ENCODE measurements at regions not wholly inside any gene's neighbourhood (a gene's known extent, or its start where the extent isn't known, plus 50 kb on each side); places are given as distances from the start of the nearest gene placed in this dataset.

DNA sequence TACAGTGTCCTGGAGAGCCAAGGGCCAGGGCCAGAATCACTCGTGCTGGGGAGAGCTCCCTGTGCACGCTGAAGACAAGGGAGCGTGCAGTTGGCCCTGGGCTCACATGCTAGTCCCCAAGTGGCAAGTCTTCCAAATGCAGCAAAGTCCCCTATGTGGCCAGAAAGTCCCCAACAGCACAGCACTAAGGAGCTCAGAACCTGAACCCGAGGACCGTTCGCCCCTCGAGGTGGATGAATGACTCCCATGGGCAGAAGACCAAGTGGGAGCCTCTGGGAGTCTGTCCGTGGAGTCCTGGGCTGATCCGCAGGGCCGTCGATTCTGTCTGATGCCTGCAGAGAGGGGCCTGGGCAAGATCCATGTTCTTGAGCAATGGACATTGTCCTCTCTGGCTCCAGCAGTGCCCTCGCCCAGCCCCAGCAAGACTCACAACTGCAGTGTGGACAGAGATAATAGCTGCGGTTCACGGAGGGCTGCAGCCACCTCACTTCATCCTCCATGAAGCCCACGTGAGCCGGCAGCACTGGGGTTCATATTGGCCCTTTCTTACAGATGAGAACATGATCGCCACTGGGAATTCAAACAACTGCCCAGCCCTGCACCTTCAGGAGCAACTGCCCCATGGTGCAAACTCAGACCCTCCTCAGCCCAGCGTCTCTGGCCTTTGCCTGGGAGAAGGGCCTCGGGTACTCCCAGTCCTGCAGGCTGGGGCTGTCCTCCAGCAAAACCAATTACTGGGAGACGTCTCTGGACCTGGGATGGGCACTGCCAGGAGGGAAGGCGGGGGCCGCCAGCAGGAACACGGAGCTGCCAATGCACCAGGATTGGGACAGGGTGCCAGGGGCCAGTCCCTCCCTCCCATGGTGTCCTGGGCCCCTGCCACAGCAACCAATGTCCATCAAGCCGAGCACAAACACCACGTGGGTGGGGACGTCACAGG, 243.7 kb downstream of the NPHP4 start:
- no peak for DNase-seq

DNA sequence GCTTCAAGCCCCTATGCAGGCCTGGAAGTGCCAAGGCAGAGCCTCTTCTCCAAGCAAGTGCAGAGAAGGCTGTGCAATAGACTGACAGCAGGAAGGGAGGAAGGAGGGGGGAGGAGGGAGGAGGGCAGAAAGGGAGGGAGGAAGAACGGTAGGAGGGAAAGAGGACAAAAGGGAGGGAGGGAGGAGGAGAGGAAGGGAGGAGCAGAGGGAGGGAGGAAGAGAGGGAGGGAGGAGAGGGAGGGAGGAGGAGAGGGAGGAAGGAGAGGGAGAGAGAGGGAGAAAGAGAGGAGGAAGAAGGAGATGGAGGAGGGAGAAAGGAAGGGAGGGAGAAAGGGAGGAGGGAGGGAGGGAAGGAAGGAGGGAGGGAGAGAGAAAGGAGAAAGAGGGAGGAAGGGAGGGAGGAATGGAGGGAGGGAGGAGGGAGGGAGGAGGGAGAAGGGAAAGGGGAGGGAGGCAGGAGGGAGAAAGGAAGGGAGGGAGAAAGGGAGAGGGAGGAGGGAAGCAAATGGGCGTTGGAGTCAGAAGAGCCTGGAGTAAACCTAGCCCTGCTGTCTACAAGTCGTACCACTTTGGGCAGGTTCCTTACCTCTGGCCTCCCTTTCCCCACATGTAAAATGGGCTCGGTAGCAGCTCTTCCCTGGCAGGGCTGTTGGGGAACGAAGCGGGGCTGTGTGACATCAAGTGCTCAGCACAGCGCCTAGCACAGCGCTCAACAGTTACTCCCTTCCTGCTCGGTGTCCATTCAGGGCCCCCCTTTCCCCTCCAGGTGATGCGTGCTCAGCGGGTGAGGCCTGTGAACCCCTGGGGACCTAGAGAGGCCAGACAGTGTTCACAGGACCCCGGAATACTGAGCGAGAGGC, 244.6 kb downstream of the NPHP4 start:
- no peak for DNase-seq

DNA sequence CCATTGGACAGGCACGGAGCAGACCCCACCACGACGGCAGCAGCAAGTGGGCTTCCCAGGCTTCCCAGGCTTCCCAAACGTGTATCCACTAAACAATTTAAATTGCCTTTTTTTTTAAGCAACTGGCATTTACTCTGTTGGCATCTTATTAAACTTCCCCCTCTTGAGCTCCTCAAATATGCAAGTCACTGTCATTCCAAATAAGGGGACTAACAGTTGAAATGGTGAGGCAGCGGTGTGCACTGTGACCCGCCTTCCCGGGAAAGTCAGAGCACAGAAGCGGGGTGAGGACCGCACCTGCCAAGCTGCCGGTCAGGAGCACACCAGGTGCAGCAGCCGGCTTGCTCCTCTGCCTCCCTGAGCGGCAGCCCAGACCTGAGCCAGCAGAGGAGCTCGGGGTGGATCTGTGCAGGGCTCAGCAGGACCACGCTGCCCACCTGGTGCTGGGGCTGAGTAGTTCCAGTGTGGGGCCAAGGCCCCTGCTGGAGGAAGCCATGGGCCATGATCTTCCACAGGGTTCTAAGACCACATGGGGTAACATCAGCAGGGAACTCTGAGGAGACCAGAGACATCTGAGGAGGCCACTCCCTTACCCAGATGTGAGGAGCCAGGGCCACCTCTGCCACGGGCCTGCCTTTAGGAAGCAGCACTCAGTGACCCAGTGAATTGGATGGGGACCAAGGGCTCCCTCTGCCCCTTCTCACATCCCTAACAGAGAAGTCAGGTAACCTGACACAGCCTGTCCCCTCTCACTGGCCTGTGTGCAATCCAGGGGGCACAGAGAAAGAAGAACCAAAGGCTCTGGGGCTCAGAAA, 245.4 kb downstream of the NPHP4 start:
- no peak for DNase-seq

DNA sequence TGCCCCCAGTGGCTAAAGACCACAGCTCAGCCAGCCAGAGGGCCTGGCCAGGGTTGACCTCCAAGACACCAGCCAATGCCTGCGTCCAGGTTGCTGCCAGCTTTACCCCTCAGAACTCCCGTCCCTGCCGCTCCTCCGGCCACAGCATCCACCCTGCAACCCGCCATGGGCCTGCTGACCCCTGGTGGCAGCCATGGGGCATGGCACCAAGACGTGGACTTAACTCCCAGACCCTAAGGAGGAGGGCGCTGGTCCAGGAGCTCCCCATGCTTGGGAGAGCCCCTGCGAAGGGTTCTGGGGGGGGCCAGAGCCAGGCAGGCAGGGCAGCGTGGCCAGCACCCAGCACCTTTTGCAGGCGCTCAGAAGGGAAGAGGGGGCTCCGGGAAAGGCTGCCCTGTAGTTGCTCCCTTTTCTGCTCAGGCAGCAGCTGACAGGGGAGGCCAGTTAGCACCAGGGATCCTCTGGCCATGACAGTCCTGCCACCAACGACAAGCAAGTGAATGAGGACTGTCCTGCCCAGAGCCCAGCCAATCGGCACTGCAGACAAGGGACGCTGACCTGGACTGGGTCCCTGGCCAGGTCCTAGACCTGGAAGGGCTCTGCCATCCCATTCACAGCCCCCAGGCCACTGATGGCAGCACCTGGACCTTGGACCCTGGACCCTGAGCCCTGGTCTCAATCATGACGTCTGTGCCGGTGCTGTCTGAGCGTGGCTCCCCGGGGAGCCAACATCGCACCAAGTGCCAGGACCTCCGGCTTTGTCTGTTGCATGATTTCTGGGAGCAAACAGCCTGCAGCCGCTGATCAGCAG, 246.2 kb downstream of the NPHP4 start:
- peak; percentile 11 for DNase-seq

DNA sequence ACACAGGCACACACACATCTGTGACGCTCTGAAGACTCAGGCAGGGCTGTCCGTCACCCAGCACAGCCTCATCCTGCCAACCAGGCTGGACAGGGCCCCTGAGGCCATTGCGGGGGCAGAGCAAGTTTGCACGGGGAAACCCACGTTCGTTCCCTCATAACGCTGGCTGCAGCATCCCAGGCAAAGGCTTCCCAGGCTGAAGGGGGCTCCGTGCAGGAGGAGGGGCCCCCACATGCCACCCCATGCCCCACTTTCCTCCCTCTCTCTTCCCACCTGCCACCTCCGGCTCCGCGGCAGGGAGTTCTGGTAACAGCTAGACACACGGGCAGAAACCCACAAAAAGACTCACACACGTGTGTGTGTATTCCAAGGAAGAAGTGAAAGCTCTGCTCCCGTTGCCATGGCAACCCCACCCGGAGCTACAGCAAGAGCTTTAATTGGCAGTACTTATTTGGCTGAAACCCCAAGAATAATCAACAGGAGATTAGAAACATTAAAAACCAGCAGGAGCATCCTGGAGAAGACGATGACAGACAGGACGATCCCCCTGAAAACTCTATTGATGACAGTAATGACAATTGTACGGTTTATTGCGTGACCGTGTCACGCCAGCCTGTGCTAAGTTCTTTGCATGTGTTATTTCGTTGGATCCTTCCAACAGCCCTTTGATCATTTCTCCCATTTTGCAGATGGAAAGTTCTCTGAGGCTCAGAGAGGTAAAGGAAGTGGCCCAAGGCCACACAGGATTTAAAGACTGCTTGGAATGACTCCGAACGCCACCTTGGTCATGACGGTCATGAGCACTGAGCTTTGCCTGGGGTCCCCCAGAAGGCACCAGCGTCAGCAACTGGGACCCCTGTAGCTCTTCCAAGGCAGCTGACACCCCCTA, 247.1 kb downstream of the NPHP4 start:
- DNase-seq, result no peak

DNA sequence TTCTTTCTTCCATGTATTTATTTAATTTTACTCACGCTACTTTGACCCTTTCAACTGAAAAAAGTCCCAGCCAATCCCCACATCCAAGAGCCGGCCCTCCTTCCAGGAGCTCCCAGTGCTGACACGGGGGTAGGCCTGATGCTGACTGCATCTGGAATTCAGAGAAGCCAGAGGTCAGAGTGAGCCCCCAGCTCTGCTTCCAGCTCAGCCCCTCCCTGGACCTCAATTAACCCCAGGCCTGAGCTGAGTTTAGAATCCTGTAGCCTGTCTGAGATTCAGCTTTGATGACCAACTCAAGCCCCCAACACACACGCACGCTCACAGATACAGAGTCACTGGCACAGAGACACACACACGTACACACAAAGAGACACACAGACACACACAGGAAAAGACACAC, 247.9 kb downstream of the NPHP4 start:
- no peak for DNase-seq

DNA sequence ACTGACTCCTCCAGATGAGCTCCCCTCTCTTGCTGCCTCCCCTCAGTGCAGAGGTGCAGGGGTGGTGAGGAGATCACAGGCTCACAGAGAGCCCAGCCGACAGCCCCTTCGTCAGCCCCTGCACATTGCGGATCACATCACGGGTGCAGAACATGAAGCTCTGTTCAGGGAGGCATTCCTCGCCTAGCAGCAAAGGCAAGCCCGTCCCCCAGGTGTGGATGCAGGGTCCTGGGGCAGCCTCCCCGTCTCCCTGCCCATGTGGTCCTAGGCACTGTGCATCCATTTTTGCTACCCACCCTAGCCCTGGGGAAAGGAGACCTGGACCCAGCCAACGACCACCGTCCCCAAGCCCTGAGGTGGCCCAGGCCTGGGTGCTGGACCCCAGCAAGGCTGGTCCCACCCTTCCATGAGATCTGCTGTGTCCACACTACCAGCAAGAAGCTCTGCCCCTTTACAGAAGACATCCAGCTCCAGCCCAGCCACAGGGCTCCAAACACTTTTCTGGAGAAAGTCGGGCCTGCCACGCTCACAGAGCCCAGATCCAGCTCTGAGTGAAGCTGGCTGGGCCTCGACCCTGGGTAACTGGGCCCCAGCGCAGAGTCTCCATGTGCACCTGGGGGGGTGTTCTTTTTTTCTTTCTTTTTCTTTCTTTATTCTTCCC, 248.7 kb downstream of the NPHP4 start:
- DNase-seq, result no peak

DNA sequence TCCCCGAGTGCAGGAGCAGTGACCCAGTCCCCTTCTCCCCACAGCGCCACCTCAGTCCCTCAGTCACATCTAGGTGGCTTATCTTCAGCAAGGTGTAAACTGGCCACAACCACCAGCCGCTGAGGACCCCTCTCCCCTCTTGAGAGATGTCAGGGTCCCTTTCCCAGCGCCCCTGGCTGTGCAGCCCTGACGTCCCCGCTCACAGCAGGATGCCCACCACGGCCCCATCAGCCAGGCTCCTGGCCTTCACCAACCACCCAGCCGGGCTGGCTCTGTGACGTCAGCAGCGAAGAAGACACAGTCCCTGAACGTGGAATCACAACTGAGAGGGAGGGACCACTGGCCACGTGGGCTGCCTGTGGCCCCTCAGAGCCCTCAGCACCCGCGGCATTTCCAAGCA, 249.4 kb downstream of the NPHP4 start:
- DNase-seq, result no peak

DNA sequence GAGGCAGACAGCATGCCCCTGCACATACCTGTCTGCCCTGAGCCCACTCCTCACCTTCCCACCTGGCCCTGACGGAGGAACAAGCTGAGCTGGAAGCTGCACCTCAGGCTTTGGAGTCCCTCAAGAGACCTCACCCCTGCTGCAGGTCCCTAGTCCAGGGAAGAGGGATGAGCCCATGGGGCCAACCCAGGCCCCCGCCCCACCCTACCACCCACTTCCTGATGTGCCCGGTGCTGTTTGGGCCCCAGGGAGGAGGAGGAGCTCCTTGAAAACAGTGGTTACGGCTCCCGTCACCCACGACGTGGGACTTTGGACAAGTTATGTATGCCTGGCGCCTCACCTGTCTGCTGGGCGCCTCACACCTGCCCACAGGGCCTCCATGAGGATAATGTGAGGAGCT, 250.2 kb downstream of the NPHP4 start:
- no peak for DNase-seq

DNA sequence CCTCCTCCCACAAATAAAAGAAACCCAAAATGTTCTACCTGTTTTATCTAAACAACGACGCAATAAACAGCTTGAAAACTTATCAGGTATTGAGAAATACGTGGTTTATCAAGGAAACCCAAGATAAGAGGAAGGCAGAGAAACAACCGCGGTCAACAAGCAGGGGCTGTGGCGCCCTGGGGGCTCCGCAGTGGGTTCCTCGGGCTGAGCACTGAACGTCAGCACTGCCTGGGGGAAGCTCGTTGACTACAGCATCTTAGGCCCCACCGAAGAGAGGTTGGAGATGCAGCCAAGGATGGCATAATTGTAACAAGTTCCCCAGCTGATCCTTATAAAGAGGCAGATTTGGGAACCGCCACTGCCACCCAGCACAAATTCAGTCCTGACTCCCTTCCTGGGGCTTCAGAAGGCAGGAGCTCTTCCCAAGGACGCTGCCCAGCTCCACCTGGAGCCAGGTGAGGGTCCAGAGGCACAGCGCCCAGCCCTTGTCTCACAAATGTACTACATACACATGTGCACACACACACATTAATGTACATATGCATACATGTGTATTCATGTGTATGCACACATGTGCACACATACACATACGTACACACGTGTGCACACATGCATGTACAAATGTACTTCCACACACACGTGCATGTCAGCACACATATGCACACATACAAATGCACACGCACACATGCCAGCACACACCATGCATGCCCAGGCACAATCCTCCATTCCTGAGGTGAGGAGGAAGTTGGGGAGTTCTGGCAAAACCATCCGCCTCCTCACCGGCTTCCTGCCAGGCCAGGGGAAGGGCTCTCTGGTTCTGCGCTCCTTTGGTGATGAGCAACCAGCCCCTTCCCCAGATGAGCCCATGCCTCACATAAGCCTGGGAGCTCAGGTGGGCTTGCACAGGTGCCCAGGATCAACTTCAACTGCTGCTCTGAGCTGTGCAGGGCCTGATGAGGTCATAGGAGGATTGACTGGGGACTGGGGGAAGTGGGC, 251.1 kb downstream of the NPHP4 start:
- DNase-seq, result no peak

DNA sequence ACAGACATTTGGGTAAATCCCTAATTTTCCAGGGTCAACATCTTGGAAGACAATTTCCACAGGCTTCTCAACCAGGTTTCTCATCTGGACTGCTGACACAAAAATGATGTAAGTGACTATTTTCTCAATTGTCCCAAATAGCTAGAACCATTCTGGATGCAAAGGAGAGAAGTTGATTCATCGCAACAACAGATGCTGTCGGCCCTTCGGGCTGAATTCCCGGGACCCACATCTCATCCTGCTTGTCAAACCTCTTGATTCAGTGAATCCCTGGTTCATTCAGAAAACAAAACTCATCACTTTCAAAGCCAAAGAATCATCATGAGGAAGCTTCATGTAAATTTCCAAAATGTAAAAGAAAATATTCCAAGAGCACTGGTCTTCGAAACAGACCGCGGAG, 251.8 kb downstream of the NPHP4 start:
- no peak for DNase-seq

DNA sequence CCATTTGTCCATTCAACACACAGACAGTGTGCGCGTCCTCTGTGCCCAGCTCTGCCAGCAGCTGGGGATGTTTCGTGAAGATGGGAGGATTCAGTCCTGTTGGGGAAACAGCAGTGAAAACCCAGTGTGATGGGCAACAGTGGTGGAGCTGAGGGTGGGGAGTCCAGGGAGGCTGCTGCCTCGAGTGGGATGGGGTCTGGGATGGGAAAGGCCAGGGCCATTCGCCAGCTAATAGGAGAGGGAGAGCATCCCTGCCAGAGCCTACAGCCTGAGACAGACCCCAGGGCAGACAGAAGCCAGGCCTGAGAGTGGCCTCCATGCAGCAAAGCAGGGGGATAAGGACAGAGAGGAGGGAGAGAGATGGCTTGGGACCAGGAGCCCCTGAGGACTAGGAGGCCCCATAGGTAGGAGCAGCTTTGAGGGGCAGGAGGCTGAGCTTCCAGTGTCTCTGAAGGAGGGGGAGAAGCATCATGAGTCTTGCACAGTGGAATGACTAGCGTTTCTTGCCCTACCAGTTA, 252.6 kb downstream of the NPHP4 start:
- DNase-seq, result no peak

DNA sequence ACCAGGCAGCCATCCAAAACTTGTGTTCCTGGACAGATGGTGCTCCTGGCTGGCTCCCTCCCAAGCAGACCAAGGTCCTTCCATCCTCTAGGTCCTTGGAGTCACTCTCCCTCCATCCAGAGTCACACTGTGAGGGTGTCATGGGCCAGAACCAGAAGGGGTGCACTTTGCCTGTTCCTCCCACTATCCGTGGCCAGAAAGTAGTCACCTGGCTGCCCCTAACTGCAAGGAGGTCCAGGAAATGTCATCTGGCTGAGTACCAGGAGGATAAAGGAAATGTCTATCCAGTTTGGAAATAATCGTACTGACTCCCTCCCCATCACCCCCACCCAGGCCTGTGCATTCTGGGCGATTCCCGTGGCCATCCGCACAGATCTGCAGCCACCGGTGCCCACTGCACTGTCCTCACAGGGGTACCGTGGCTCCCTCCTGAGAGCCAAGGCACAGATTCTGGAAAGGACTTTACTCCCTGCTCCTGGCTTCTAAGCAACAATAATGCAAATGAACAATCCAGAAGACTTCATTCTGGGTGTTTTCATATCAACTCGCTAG, 253.2 kb downstream of the NPHP4 start:
- DNase-seq, result no peak

DNA sequence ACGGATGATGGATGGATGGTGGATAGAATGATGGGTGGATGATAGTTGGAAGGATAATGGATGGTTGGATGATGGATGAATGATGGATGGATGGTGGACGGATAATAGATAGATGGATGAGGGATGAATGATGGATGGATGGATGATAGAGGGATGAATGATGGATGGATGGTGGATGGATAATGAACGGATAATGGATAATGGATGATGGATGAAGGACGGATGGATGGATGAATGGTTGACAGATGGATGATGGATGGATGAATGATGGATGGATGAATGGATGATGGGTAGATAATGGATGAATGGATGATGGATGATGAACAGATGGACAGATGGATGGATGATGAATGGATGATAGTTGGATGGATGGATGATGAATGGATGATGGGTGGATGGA, 255.1 kb downstream of the NPHP4 start:
- DNase-seq, result no peak

DNA sequence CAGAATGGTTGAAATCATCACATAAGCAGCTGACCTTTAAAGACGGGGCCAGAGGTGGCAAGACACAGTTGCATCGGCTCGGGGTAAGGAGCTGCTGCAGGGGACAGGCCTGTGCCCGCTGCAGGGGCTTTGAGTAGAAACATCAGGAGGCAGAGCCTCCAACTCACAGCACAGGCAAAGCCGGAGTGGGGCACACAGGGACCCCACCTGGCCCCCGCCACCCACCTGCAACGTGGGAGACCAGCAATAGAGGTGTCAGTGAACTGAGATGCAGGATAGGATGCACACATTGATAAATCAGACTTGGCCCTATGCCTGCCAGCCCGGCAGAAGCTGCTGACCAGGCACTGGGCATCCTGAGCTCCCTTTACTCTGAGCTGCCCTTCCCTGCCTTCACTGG, 257.2 kb downstream of the NPHP4 start:
- DNase-seq, result no peak

DNA sequence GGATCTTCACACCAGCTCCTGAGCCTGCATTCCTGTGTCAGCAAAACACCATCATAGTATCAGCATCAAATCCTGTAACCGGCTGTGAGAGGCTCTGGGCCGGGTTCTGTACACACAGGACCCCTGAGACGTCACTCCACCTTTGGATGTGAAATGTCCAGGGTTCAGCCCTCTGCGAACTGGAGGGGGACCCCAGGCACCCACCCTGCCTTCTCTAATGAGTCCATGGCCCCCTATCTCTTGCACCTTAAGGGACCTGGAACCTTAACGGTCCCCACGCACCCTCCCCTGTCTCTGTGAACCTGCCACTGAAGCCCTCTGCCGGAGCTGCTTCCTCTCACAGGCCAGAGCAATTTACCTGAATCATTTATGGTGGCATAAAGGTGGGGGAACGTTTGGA, 257.8 kb downstream of the NPHP4 start:
- no peak for DNase-seq

DNA sequence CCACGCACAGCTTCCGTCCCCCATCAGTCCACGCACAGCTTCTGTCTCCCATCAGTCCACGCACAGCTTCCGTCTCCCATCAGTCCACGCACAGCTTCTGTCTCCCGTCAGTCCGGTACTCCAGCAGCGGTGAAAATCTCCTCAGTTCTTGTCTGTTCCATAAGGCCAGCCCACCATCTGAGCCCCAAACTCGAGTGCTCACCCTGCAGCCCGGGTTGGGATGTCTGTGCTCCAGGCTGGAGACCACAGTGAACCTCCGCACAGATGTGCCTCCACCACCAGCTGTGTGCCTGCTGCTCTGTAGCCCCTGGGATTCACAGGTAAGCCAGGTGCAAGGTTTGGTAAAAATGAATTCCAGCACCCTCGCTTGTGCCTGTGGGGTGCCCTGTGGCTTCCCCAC, 258.6 kb downstream of the NPHP4 start:
- DNase-seq, result no peak

DNA sequence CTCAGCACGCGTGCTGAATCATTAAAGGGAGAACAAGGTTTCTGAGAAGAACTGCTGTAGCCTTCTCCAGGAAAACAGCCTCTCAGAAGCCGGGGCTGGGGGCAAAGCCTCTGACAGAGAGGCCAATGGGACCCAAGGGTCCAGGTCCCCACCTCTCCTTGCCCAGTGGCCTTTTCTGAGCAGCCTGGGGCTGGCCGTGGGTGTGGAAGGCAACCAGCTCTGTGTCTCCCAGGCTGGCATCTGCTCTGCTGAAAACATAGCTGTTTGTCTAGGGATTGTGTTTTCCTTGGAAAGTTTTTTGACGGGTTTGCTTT, 261.2 kb downstream of the NPHP4 start:
- no peak for DNase-seq

Data from KG1 (cell line).